ENCODE measurements at regions not wholly inside any gene's neighbourhood (a gene's known extent, or its start where the extent isn't known, plus 50 kb on each side); places are given as distances from the start of the nearest gene placed in this dataset.

- TF ChIP-seq POLR2A (IDR thresholded peaks at IDR 0.05; ENCODE audit: low read depth, low read length) (no peak), TAF1 (IDR thresholded peaks at IDR 0.05; ENCODE audit: borderline replicate concordance, low read depth, low read length) (no peak), POLR2AphosphoS5 (IDR thresholded peaks at IDR 0.05; ENCODE audit: low read depth, low read length) (no peak)
These were observed 353.1 kb upstream of the NR3C2 start for GRCh38 chr4:148795156-148795864.
